IMR-90 (cell line): ENCODE measurements at regions not wholly inside any gene's neighbourhood (a gene's known extent, or its start where the extent isn't known, plus 50 kb on each side); places are given as distances from the start of the nearest gene placed in this dataset.

Experiments used
- BHLHE40 ChIP-seq: fragments of 150-350 bp; IDR thresholded peaks from 2 replicates; pipeline ENCODE4 v1.6.1; 2016; ENCODE audit warnings: mild to moderate bottlenecking, low read depth, low read length
- CEBPB ChIP-seq: IDR thresholded peaks from 2 replicates; pipeline ENCODE4 v1.6.1; 2012; ENCODE audit warnings: low read depth, low read length, improper control_type of control experiment
- CTCF ChIP-seq: conservative IDR thresholded peaks from 2 replicates; pipeline ENCODE4 v1.5.1; 2012; ENCODE audit warnings: mild to moderate bottlenecking, low read depth, low read length, improper control_type of control experiment
- ELK1 ChIP-seq: fragments of 150-350 bp; IDR thresholded peaks from 2 replicates; pipeline ENCODE4 v1.6.1; 2016; ENCODE audit warnings: low read depth, mild to moderate bottlenecking, low read length, moderate library complexity, borderline replicate concordance
- FOS ChIP-seq: fragments of 150-350 bp; IDR thresholded peaks from 2 replicates; pipeline ENCODE4 v1.6.1; 2016; ENCODE audit warnings: low read depth, low read length
- MAFK ChIP-seq: IDR thresholded peaks from 2 replicates; pipeline ENCODE4 v1.6.1; 2012; ENCODE audit warnings: low read depth, low read length, improper control_type of control experiment
- MAZ ChIP-seq: IDR thresholded peaks from 2 replicates; pipeline ENCODE4 v1.6.1; 2012; ENCODE audit warnings: low read depth, mild to moderate bottlenecking, low read length, improper control_type of control experiment, moderate library complexity, borderline replicate concordance
- MXI1 ChIP-seq: IDR thresholded peaks from 2 replicates; pipeline ENCODE4 v1.6.1; 2012; ENCODE audit warnings: low read depth, mild to moderate bottlenecking, low read length, moderate library complexity, borderline replicate concordance
- POLR2A ChIP-seq: IDR thresholded peaks from 2 replicates; pipeline ENCODE4 v1.6.1; 2012; ENCODE audit warnings: mild to moderate bottlenecking, low read depth, low read length
- RCOR1 ChIP-seq: IDR thresholded peaks from 2 replicates; pipeline ENCODE4 v1.6.1; 2012; ENCODE audit warnings: mild to moderate bottlenecking, low read length, improper control_type of control experiment; ENCODE audit not compliant: insufficient replicate concordance
- RFX5 ChIP-seq: IDR thresholded peaks from 2 replicates; pipeline ENCODE4 v1.8.0; 2012; ENCODE audit warnings: low read depth, mild to moderate bottlenecking, low read length, moderate library complexity
- SMC3 ChIP-seq: fragments of 150-350 bp; IDR thresholded peaks from 2 replicates; pipeline ENCODE4 v1.6.1; 2016; ENCODE audit warnings: low read depth, mild to moderate bottlenecking, antibody characterized with exemption, low read length, moderate library complexity
- USF2 ChIP-seq: fragments of 150-350 bp; IDR thresholded peaks from 2 replicates; pipeline ENCODE4 v1.6.1; 2017; ENCODE audit warnings: mild to moderate bottlenecking, antibody characterized with exemption, low read length, low read depth

DNA sequence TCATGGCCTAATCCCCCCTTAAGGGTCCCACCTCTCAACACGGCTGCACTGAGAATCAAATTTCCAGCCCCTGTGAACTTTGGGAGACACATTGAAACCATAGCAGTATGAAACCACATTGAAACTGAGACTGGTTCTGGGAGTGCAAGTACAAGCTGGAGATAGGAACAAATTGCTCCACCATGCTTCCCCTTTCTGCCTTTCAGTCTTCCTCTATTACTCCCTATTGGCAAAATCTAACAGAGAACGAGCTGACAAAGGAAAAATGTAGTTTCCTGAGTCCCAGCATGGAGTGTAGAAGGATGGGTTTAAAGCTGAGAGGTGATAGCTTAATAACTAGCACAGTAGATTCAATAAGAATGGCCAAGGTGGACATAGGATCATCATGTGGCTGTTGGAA is 161.7 kb upstream of the RPL34 start:
- TF ChIP-seq MAZ (no peak), POLR2A (no peak), CEBPB (no peak), CTCF (no peak), RCOR1 (no peak), ELK1 (no peak), BHLHE40 (no peak), MAFK (no peak), SMC3 (no peak), FOS (no peak), MXI1 (no peak), USF2 (no peak), RFX5 (no peak)
